GM12872 (cell line): ENCODE measurements at regions not wholly inside any gene's neighbourhood (a gene's known extent, or its start where the extent isn't known, plus 50 kb on each side); places are given as distances from the start of the nearest gene placed in this dataset.

Source experiments
- CTCF ChIP-seq: IDR thresholded peaks from 3 replicates; pipeline ENCODE4 v1.5.1; 2011; ENCODE audit warnings: low read depth, mild to moderate bottlenecking, low read length, moderate library complexity; ENCODE audit not compliant: insufficient read depth

- no peak for TF ChIP-seq CTCF
Observed at GRCh38 chr5:135696317-135696716, 117.5 kb upstream of the CXCL14 start.

GRCh38 chr5:135695656-135696313 is 117.0 kb upstream of the CXCL14 start:
- no peak for TF ChIP-seq CTCF

GRCh38 chr5:135694906-135695305 is 116.1 kb upstream of the CXCL14 start:
- TF ChIP-seq CTCF = no peak

GRCh38 chr5:135694012-135694411 is 115.2 kb upstream of the CXCL14 start:
- no peak for TF ChIP-seq CTCF

- no peak for TF ChIP-seq CTCF
Observed at GRCh38 chr5:135693371-135693955, 114.7 kb upstream of the CXCL14 start.

GRCh38 chr5:135691044-135691443 is 112.3 kb upstream of the CXCL14 start:
- no peak for TF ChIP-seq CTCF

- no peak for TF ChIP-seq CTCF
Observed at GRCh38 chr5:135690466-135690865, 111.7 kb upstream of the CXCL14 start.
